H9 (cell line): ENCODE measurements at regions not wholly inside any gene's neighbourhood (a gene's known extent, or its start where the extent isn't known, plus 50 kb on each side); places are given as distances from the start of the nearest gene placed in this dataset.

Source experiments
- DNase-seq: peaks from one replicate; pipeline ENCODE4 v3.0.0-alpha.2; 2017
- H2AFZ ChIP-seq: one replicate; pipeline ENCODE4 v1.6.1; 2013; ENCODE audit warnings: mild to moderate bottlenecking, low read length, control low read depth, moderate library complexity
- H2AK5ac ChIP-seq: 2 replicates; pipeline ENCODE4 v1.6.1; 2013; ENCODE audit warnings: low read length, control low read depth, mixed read lengths; ENCODE audit not compliant: insufficient read length
- H2BK120ac ChIP-seq: one replicate; pipeline ENCODE4 v1.6.1; 2013; ENCODE audit warnings: low read depth, mild to moderate bottlenecking, low read length, control low read depth, inconsistent platforms; ENCODE audit not compliant: poor library complexity, severe bottlenecking
- H2BK12ac ChIP-seq: 2 replicates; pipeline ENCODE4 v1.6.1; 2013; ENCODE audit warnings: low read length, control low read depth, mixed read lengths, low read depth; ENCODE audit not compliant: insufficient read length
- H2BK15ac ChIP-seq: 2 replicates; pipeline ENCODE4 v1.6.1; 2013; ENCODE audit warnings: low read depth, low read length, control low read depth
- H2BK20ac ChIP-seq: one replicate; pipeline ENCODE4 v1.6.1; 2013; ENCODE audit warnings: low read depth, mild to moderate bottlenecking, low read length, control low read depth, inconsistent platforms; ENCODE audit not compliant: poor library complexity, severe bottlenecking
- H2BK5ac ChIP-seq: 2 replicates; pipeline ENCODE4 v1.6.1; 2013; ENCODE audit warnings: low read length, control low read depth, mixed read lengths; ENCODE audit not compliant: insufficient read length
- H3K14ac ChIP-seq: 2 replicates; pipeline ENCODE4 v1.6.1; 2013; ENCODE audit warnings: low read length, control low read depth; ENCODE audit not compliant: insufficient read depth
- H3K18ac ChIP-seq: 2 replicates; pipeline ENCODE4 v1.6.1; 2013; ENCODE audit warnings: low read depth, mild to moderate bottlenecking, mixed read lengths, low read length, control low read depth; ENCODE audit not compliant: insufficient read length
- H3K23ac ChIP-seq: 2 replicates; pipeline ENCODE4 v1.6.1; 2013; ENCODE audit warnings: low read length, control low read depth, mixed read lengths, low read depth; ENCODE audit not compliant: insufficient read length
- H3K23me2 ChIP-seq: 2 replicates; pipeline ENCODE4 v1.6.1; 2013; ENCODE audit warnings: low read depth, mild to moderate bottlenecking, mixed read lengths, low read length, control low read depth; ENCODE audit not compliant: insufficient read length, poor library complexity, severe bottlenecking
- H3K27ac ChIP-seq: 2 replicates; pipeline ENCODE4 v1.5.1; 2013; ENCODE audit warnings: low read length, control low read depth, mixed read lengths, low read depth; ENCODE audit not compliant: insufficient read length
- H3K27me3 ChIP-seq: 2 replicates; pipeline ENCODE4 v1.6.1; 2013; ENCODE audit warnings: low read length, control low read depth, inconsistent platforms; ENCODE audit not compliant: insufficient read depth
- H3K4ac ChIP-seq: 2 replicates; pipeline ENCODE4 v1.6.1; 2013; ENCODE audit warnings: low read depth, mild to moderate bottlenecking, control low read depth, inconsistent platforms, low read length, moderate library complexity
- H3K4me1 ChIP-seq: 2 replicates; pipeline ENCODE4 v1.6.1; 2013; ENCODE audit warnings: low read length, control low read depth, inconsistent platforms; ENCODE audit not compliant: insufficient read depth
- H3K4me2 ChIP-seq: 2 replicates; pipeline ENCODE4 v1.6.1; 2013; ENCODE audit warnings: low read length, control low read depth, mixed read lengths; ENCODE audit not compliant: insufficient read length, insufficient read depth
- H3K56ac ChIP-seq: 2 replicates; pipeline ENCODE4 v1.6.1; 2013; ENCODE audit warnings: low read depth, mild to moderate bottlenecking, mixed read lengths, low read length, control low read depth; ENCODE audit not compliant: insufficient read length
- H3K79me1 ChIP-seq: 2 replicates; pipeline ENCODE4 v1.6.1; 2013; ENCODE audit warnings: low read depth, mild to moderate bottlenecking, moderate library complexity, low read length, control low read depth, inconsistent platforms; ENCODE audit not compliant: insufficient read depth, poor library complexity, severe bottlenecking
- H3K79me2 ChIP-seq: 2 replicates; pipeline ENCODE4 v1.6.1; 2013; ENCODE audit warnings: low read length, control low read depth, inconsistent platforms; ENCODE audit not compliant: insufficient read depth
- H3K9ac ChIP-seq: 2 replicates; pipeline ENCODE4 v1.6.1; 2013; ENCODE audit warnings: low read length, control low read depth, mixed read lengths; ENCODE audit not compliant: insufficient read length; ENCODE audit errors: extremely low read depth
- H3K9me3 ChIP-seq: one replicate; pipeline ENCODE4 v1.6.1; 2013; ENCODE audit warnings: low read depth, low read length, inconsistent platforms; ENCODE audit not compliant: control insufficient read depth
- H3T11ph ChIP-seq: one replicate; pipeline ENCODE4 v1.6.1; 2013; ENCODE audit warnings: mild to moderate bottlenecking, low read length, control low read depth, inconsistent platforms
- H4K20me1 ChIP-seq: one replicate; pipeline ENCODE4 v1.6.1; 2013; ENCODE audit not compliant: control insufficient read depth, insufficient read length, insufficient read depth
- H4K5ac ChIP-seq: 2 replicates; pipeline ENCODE4 v1.6.1; 2013; ENCODE audit warnings: low read depth, mild to moderate bottlenecking, mixed read lengths, low read length, control low read depth; ENCODE audit not compliant: insufficient read length
- H4K8ac ChIP-seq: replicated peaks from 2 replicates; pipeline ENCODE4 v1.6.1; 2013; ENCODE audit warnings: low read length, control low read depth, mixed read lengths, low read depth; ENCODE audit not compliant: insufficient read length
- H4K91ac ChIP-seq: 2 replicates; pipeline ENCODE4 v1.6.1; 2013; ENCODE audit warnings: low read depth, mild to moderate bottlenecking, moderate library complexity, mixed read lengths, low read length, control low read depth; ENCODE audit not compliant: insufficient read length
- H3K27ac Mint-ChIP-seq, 3 experiments: 2 replicates in 2 of 3; 3 replicates in 1 of 3; pipeline ENCODE4 v1.8.0; 2020 to 2021; ENCODE audit warnings: mixed read lengths in 3 of 3, mild to moderate bottlenecking in 1 of 3, moderate library complexity in 1 of 3
- H3K27me3 Mint-ChIP-seq: 2 replicates; pipeline ENCODE4 v1.8.0; 2021; ENCODE audit warnings: low read depth, mild to moderate bottlenecking, moderate library complexity, mixed read lengths
- H3K36me3 Mint-ChIP-seq, 3 experiments: 2 replicates in 2 of 3; 3 replicates in 1 of 3; pipeline ENCODE4 v1.8.0; 2020 to 2021; ENCODE audit warnings: low read depth in 3 of 3, mixed read lengths in 3 of 3; ENCODE audit not compliant: insufficient read depth in 1 of 3
- H3K4me1 Mint-ChIP-seq, 2 experiments: 2 replicates each; pipeline ENCODE4 v1.8.0; 2020; ENCODE audit warnings: mixed read lengths in 2 of 2
- H3K4me3 Mint-ChIP-seq, 2 experiments: 2 replicates in 1 of 2; 3 replicates in 1 of 2; pipeline ENCODE4 v1.8.0; 2020 to 2021; ENCODE audit warnings: mild to moderate bottlenecking in 2 of 2, mixed read lengths in 2 of 2, moderate library complexity in 1 of 2
- H3K9me3 Mint-ChIP-seq, 2 experiments: 2 replicates in 1 of 2; 3 replicates in 1 of 2; pipeline ENCODE4 v1.8.0; 2020; ENCODE audit warnings: mild to moderate bottlenecking in 2 of 2, mixed read lengths in 2 of 2, moderate library complexity in 1 of 2
- CTCF ChIP-seq: fragments of 200-600 bp; sonication (generic); conservative IDR thresholded peaks from 3 replicates; pipeline ENCODE4 v1.8.0; 2021; ENCODE audit warnings: antibody characterized with exemption, mild to moderate bottlenecking
- WGBS: extraction: QIAGEN DNeasy Blood & Tissue Kit; methylation state at CpG from one replicate; pipeline ENCODE4 v1.1.7; 2013; ENCODE audit warnings: missing lambda C conversion rate, low lambda C conversion rate, mixed read lengths; ENCODE audit not compliant: insufficient read length; ENCODE audit errors: extremely low coverage; 5-methylcytosine and 5-hydroxymethylcytosine counted together

GRCh38 chr7:153405704-153406485, 646.3 kb upstream of the DPP6 start:
- peak overlapping the region in 1 of 3 experiments; percentile 2; a peak in 1 of 7 replicates for H3K27ac Mint-ChIP-seq

More at GRCh38 chr7:153405704-153406485, 646.3 kb upstream of the DPP6 start:
- Histone ChIP-seq H3K18ac (no peak overlapping the region), H3K79me2 (no peaks in the 10 kb centered on the region), H2AK5ac (no peak overlapping the region), H2BK15ac (no peak overlapping the region), H3K27ac (no peak overlapping the region), H4K8ac (no peak overlapping the region), H3K23me2 (no peaks in the 10 kb centered on the region), H3T11ph (no peak overlapping the region), H4K91ac (no peak overlapping the region), H3K9me3 (peaks cover 9% of the 10 kb centered on the region), H3K27me3 (no peaks in the 10 kb centered on the region), H2AFZ (no peak overlapping the region), H3K4ac (no peak overlapping the region), H2BK20ac (no peak overlapping the region), H4K20me1 (no peaks in the 10 kb centered on the region), H3K23ac (no peak overlapping the region), H3K9ac (no peak overlapping the region), H3K14ac (no peak overlapping the region), H3K79me1 (no peaks in the 10 kb centered on the region), H3K56ac (no peak overlapping the region), H2BK12ac (no peak overlapping the region), H3K4me2 (no peak overlapping the region), H3K4me1 (no peaks in the 10 kb centered on the region), H4K5ac (no peak overlapping the region), H2BK120ac (no peak overlapping the region), H2BK5ac (no peak overlapping the region)
- H3K9me3 Mint-ChIP-seq = peaks cover 93 to 98% of the 10 kb centered on the region in 2 experiments
- H3K27me3 Mint-ChIP-seq = peaks cover 4% of the 10 kb centered on the region
- TF ChIP-seq CTCF = no peak
- peaks cover 17 to 38% (median 18%) of the 10 kb centered on the region in 3 experiments for H3K36me3 Mint-ChIP-seq
- no peak for DNase-seq
- WGBS = no CpG with 5 or more reads among the region's 7 CpGs
- H3K4me3 Mint-ChIP-seq = no peak overlapping the region
- H3K4me1 Mint-ChIP-seq = no peaks in the 10 kb centered on the region
